ENCODE measurements at regions not wholly inside any gene's neighbourhood (a gene's known extent, or its start where the extent isn't known, plus 50 kb on each side); places are given as distances from the start of the nearest gene placed in this dataset.

GRCh38 chr1:34290831-34291230 lies 114.1 kb downstream of the C1orf94 start:
- TF ChIP-seq CTCF (IDR thresholded peaks at IDR 0.05; ENCODE audit: insufficient read depth, low read length, poor library complexity, severe bottlenecking) (no peak), EZH2phosphoT487 (conservative IDR thresholded peaks at IDR 0.05; ENCODE audit: low read length) (no peak)

All from SU-DHL-6 (cell line).